ENCODE measurements at regions not wholly inside any gene's neighbourhood (a gene's known extent, or its start where the extent isn't known, plus 50 kb on each side); places are given as distances from the start of the nearest gene placed in this dataset.

DNA sequence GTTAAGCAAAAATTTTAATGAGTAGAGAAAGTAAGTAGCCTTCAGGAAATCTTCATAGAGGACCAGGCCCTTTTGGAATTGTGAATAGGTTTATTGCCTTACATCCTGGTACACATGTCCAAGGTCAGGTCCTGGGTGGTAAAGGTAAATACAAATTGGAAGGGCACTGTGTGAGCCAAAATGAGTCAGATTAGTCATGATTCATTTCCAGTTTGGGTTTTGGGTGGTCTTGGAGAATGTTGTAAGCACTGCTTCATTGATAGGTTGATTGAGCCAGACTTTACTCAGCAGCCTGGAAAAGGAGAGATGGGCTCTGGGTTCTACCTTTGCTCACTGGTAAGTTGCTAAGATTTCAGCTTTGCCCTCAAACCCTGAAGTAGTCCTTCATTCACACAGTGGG is 82.5 kb upstream of the ZNF169 start:
- Histone ChIP-seq H2AFZ (ENCODE audit: low read depth, low read length) (no peak overlapping the region), H3K9me3 (ENCODE audit: insufficient read depth, low read length, severe bottlenecking) (no peaks in the 10 kb centered on the region), H3K4me1 (ENCODE audit: insufficient read depth, low read length) (peaks cover 3% of the 10 kb centered on the region; the same call in 1 of the 2 replicates), H3K79me2 (ENCODE audit: insufficient read depth, low read length) (peaks cover 74% of the 10 kb centered on the region), H3K9ac (ENCODE audit: low read depth, low read length) (no peak overlapping the region), H3K27ac (ENCODE audit: low read length) (no peak overlapping the region), H3K36me3 (ENCODE audit: insufficient read depth, low read length) (peaks cover 76% of the 10 kb centered on the region), H3K27me3 (ENCODE audit: insufficient read depth, low read length, poor library complexity) (no peaks in the 10 kb centered on the region), H3K4me3 (ENCODE audit: low read depth in 1 of 2, low read length in 2 of 2) (no peak overlapping the region), H3K4me2 (ENCODE audit: insufficient read depth, low read length) (no peak overlapping the region), H4K20me1 (ENCODE audit: insufficient read depth, low read length) (peaks cover 89% of the 10 kb centered on the region)
- ATAC-seq (ENCODE audit: insufficient read depth, low read depth) = no peak
- no peak for DNase-seq
- TF ChIP-seq, protein P1, sequence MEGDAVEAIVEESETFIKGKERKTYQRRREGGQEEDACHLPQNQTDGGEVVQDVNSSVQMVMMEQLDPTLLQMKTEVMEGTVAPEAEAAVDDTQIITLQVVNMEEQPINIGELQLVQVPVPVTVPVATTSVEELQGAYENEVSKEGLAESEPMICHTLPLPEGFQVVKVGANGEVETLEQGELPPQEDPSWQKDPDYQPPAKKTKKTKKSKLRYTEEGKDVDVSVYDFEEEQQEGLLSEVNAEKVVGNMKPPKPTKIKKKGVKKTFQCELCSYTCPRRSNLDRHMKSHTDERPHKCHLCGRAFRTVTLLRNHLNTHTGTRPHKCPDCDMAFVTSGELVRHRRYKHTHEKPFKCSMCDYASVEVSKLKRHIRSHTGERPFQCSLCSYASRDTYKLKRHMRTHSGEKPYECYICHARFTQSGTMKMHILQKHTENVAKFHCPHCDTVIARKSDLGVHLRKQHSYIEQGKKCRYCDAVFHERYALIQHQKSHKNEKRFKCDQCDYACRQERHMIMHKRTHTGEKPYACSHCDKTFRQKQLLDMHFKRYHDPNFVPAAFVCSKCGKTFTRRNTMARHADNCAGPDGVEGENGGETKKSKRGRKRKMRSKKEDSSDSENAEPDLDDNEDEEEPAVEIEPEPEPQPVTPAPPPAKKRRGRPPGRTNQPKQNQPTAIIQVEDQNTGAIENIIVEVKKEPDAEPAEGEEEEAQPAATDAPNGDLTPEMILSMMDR (IDR thresholded peaks at IDR 0.05; ENCODE audit: borderline replicate concordance, extremely low read depth, low read length, poor library complexity, severe bottlenecking) = no peak
- no peak for TF ChIP-seq EZH2 (IDR thresholded peaks at IDR 0.05; ENCODE audit: borderline replicate concordance, low read depth, low read length, severe bottlenecking)

DNA sequence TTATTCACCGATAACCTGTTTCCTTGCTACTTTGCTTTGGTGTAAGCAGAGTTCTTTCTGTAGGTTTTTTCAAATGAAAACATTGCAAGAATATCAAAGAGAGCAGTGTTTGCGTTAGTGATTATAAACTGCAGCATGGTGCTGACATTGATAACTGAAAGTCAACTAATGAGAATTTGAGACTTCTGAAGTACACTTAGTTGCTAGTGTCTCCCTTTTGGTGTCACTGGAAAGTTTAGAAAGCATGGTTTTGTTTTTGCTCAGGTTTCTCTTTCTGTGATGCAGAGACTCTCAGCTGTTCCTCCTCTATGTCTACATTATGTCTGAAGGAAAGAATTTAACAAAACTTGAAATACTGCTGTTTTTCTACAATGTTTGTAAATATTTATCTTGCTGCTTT is 80.2 kb upstream of the ZNF169 start:
- Histone ChIP-seq H3K27ac (ENCODE audit: low read length) (no peak overlapping the region), H3K79me2 (ENCODE audit: insufficient read depth, low read length) (peaks cover 51% of the 10 kb centered on the region), H3K4me1 (ENCODE audit: insufficient read depth, low read length) (no peaks in the 10 kb centered on the region), H2AFZ (ENCODE audit: low read depth, low read length) (no peak overlapping the region), H3K4me2 (ENCODE audit: insufficient read depth, low read length) (no peak overlapping the region), H3K36me3 (ENCODE audit: insufficient read depth, low read length) (peaks cover 57% of the 10 kb centered on the region), H3K9me3 (ENCODE audit: insufficient read depth, low read length, severe bottlenecking) (no peaks in the 10 kb centered on the region), H4K20me1 (ENCODE audit: insufficient read depth, low read length) (peaks cover 70% of the 10 kb centered on the region), H3K27me3 (ENCODE audit: insufficient read depth, low read length, poor library complexity) (no peaks in the 10 kb centered on the region), H3K9ac (ENCODE audit: low read depth, low read length) (no peak overlapping the region), H3K4me3 (ENCODE audit: low read depth in 1 of 2, low read length in 2 of 2) (no peak overlapping the region)
- ATAC-seq (ENCODE audit: insufficient read depth, low read depth) (no peak), DNase-seq (no peak)
- TF ChIP-seq, protein P1 (IDR thresholded peaks at IDR 0.05; ENCODE audit: borderline replicate concordance, extremely low read depth, low read length, poor library complexity, severe bottlenecking) = no peak

DNA sequence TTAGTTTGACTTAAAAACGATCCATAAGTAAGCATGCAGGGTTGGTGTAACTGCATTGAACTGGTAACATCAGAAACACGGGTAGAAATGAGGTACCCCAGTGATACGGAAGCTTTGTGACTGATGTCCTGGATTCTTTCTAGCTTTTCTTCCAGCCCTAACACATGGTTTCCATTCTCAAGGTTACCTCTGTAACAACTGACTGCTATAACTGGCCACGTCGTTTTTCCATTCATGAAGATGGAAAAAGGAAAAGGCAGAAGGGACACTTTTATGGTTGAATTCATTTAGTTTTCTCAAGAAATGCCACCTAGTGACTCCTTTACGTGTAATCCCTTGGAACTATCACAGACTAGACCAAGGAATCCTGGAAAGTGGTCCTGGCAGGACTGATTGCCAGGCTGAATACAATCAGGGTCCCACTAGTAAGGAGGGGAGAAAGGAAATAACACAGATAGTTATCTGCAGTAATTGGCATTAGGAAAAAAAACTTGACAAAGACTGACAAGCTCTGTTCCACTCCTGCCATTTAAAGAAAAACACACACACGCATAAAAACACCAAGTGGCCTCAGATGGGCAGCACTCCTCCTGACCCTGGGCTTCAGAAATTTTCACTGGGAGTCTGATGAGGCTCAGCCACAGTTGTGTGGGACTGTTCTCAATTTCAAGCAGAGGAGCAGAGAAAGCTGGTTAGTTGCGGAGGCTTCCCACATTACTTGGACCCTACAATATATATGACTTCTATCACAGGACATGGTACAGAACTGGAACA is 77.5 kb upstream of the ZNF169 start:
- Histone ChIP-seq H3K9me3 (ENCODE audit: insufficient read depth, low read length, severe bottlenecking) (no peaks in the 10 kb centered on the region), H3K4me2 (ENCODE audit: insufficient read depth, low read length) (no peak overlapping the region), H4K20me1 (ENCODE audit: insufficient read depth, low read length) (peaks cover 43% of the 10 kb centered on the region), H3K36me3 (ENCODE audit: insufficient read depth, low read length) (peaks cover 31% of the 10 kb centered on the region), H3K4me3 (ENCODE audit: low read depth in 1 of 2, low read length in 2 of 2) (no peak overlapping the region), H3K4me1 (ENCODE audit: insufficient read depth, low read length) (no peaks in the 10 kb centered on the region), H2AFZ (ENCODE audit: low read depth, low read length) (no peak overlapping the region), H3K79me2 (ENCODE audit: insufficient read depth, low read length) (peaks cover 24% of the 10 kb centered on the region), H3K27ac (ENCODE audit: low read length) (no peak overlapping the region), H3K9ac (ENCODE audit: low read depth, low read length) (no peak overlapping the region), H3K27me3 (ENCODE audit: insufficient read depth, low read length, poor library complexity) (no peaks in the 10 kb centered on the region)
- TF ChIP-seq, protein P1 (IDR thresholded peaks at IDR 0.05; ENCODE audit: borderline replicate concordance, extremely low read depth, low read length, poor library complexity, severe bottlenecking) = no peak
- ATAC-seq (ENCODE audit: insufficient read depth, low read depth) = peak; percentile 32; the same call in 1 of the 3 replicates
- DNase-seq = no peak

Measured in DND-41 (cell line).